UCSD-AML1 (cell line): ENCODE measurements at regions not wholly inside any gene's neighbourhood (a gene's known extent, or its start where the extent isn't known, plus 50 kb on each side); places are given as distances from the start of the nearest gene placed in this dataset.

Source experiments
- DNase-seq: peaks from one replicate; lab custom pipeline; 2025; ENCODE audit not compliant: unreplicated experiment; lab: John Stamatoyannopoulos, UW

GRCh38 chr12:92438641-92439419 lies 264.0 kb upstream of the PLEKHG7 start:
- DNase-seq: no peak

GRCh38 chr12:92437452-92437851 lies 265.3 kb upstream of the PLEKHG7 start:
- no peak for DNase-seq

GRCh38 chr12:92436856-92437255 lies 265.9 kb upstream of the PLEKHG7 start:
- DNase-seq: no peak

- DNase-seq: no peak
These were observed 268.2 kb upstream of the PLEKHG7 start for GRCh38 chr12:92434607-92435025.

- DNase-seq: no peak
These were observed 269.9 kb upstream of the PLEKHG7 start for GRCh38 chr12:92432724-92433441.

- peak; percentile 55 for DNase-seq
These were observed 271.6 kb upstream of the PLEKHG7 start for GRCh38 chr12:92431146-92431545.

GRCh38 chr12:92426332-92426731 lies 276.5 kb upstream of the PLEKHG7 start:
- no peak for DNase-seq

GRCh38 chr12:92425165-92425564 lies 277.6 kb upstream of the PLEKHG7 start:
- no peak for DNase-seq

GRCh38 chr12:92424338-92424737 lies 278.5 kb upstream of the PLEKHG7 start:
- no peak for DNase-seq

- no peak for DNase-seq
These were observed 276.1 kb upstream of the BTG1 start for GRCh38 chr12:92421701-92422100.

GRCh38 chr12:92421042-92421441 lies 275.4 kb upstream of the BTG1 start:
- DNase-seq: no peak

- DNase-seq: no peak
These were observed 273.6 kb upstream of the BTG1 start for GRCh38 chr12:92419201-92419600.

- no peak for DNase-seq
These were observed 272.7 kb upstream of the BTG1 start for GRCh38 chr12:92418381-92418780.

GRCh38 chr12:92417373-92417772 lies 271.7 kb upstream of the BTG1 start:
- DNase-seq: no peak

- no peak for DNase-seq
These were observed 270.8 kb upstream of the BTG1 start for GRCh38 chr12:92416385-92416812.

GRCh38 chr12:92414170-92415070 lies 268.8 kb upstream of the BTG1 start:
- no peak for DNase-seq

- no peak for DNase-seq
These were observed 267.6 kb upstream of the BTG1 start for GRCh38 chr12:92413286-92413685.

GRCh38 chr12:92412856-92413255 lies 267.2 kb upstream of the BTG1 start:
- no peak for DNase-seq

GRCh38 chr12:92411687-92412086 lies 266.0 kb upstream of the BTG1 start:
- DNase-seq: no peak

- DNase-seq: peak; percentile 26
These were observed 262.6 kb upstream of the BTG1 start for GRCh38 chr12:92408072-92408900.
